Kasumi-1 (cell line): ENCODE measurements at regions not wholly inside any gene's neighbourhood (a gene's known extent, or its start where the extent isn't known, plus 50 kb on each side); places are given as distances from the start of the nearest gene placed in this dataset.

Experiments used
- DNase-seq, 2 experiments: peaks; one replicate each; lab custom pipeline; 2025; lab: John Stamatoyannopoulos, UW

- no peak for DNase-seq
These were observed 1143.6 kb upstream of the WWC1 start for GRCh38 chr5:167147879-167148278.

DNA sequence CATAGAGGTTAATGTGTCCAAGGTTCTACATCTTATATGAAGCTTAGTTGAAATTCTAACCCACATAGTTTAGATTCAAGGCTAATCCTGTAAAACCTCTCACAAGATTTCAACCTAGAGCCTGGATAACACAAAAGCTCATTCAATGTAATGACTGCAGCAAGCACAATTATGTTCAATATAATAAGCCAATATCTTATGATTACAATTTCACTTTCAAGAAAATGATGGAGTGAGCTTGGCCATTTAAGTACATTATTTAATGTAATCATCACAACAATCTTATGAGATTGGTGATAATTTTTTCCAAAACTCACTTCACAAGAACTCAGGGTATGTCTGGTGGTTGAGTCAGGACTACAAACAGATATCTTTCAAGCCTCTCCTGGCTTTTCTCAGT lies 1140.8 kb upstream of the WWC1 start:
- no peak for DNase-seq

GRCh38 chr5:167152561-167152960 lies 1138.9 kb upstream of the WWC1 start:
- no peak for DNase-seq

DNA sequence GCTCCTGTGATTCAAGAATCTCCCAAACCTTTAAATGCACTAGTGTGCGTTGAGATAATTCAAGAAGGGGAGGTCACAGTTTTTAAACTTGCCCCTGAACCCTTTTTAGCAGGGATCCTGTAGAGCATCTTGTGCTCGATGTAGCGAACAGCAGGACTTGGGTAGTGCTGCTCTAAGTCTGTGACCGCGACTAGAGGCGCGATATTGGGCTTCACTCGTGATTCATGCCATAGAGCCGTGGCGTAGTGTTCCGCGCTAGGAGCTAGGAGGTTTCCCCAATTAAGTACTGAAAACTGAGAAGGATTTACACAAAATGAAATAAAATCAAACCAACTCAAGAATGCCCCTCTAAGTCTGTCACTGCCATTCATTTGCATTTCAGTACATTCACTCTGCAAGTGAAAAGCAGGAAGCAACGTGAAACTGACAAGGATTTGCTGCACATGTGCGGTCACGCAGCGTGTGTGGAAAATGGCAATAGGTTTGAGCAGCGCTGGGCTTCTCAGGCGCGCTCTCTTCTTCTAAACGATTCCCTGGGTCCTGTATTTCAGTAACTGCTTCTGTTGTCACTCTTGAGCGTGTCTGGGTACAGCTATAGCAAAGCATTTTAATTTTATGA lies 1135.9 kb upstream of the WWC1 start:
- DNase-seq, result no peak

DNA sequence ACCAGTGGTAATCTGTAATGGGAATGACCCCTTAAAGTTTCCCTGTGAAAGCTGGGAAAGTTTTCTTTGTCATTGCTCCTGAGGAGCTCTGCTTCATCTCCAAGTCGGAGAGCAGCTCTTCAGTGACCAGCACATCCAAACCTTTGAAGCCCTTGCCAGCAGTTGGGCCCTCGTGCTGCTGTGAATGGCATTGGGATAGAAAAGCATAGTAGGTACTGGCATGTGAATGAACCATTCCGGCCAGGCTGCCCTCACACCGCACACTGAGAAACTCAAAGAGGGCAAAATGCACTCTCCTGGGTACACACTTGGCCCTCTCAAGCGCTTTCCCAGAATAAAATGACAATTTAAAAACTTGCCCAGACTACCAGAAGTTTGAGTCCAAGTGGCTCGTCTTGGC lies 1135.0 kb upstream of the WWC1 start:
- DNase-seq, result no peak

DNA sequence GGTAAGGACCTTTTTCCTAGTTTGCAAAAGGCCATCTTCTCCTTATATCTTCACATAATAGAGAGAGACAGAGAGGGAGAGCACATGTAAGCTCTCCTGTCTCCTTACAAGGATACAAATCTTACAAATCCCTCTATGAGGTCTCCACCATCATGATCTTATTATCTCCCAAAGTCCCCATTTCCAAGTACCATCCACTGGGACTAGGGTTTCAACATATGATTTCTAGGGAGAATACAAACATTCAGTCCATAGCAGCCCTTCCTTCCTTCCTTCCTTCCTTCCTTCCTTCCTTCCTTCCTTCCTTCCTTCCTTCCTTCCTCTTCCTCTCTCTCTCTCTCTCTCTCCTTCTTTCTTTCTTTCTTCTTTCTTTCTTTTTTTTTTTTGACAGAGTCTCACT lies 1132.9 kb upstream of the WWC1 start:
- DNase-seq, result no peak

GRCh38 chr5:167160388-167160787 lies 1131.1 kb upstream of the WWC1 start:
- no peak for DNase-seq

GRCh38 chr5:167166696-167167095 lies 1124.7 kb upstream of the WWC1 start:
- no peak for DNase-seq

- no peak for DNase-seq
These were observed 1124.2 kb upstream of the WWC1 start for GRCh38 chr5:167167191-167167795.

DNA sequence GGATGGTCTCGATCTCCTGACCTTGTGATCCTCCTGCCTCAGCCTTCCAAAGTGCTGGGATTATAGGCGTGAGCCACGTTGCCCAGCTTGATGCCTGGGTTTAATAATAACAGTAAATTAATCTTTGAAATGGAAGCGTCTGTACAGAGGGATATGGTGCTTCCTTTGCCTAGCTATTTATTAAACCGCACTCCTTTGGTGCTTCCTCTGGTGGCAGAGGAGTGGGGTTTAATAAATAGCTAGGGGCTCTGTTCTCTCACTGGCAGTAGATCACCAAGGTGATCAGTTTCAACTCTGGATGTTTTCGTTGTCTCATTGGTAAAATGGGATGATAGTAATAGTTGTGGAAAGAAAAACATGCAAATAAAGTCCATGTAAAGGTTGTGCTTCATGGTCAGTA lies 1122.5 kb upstream of the WWC1 start:
- no peak for DNase-seq

DNA sequence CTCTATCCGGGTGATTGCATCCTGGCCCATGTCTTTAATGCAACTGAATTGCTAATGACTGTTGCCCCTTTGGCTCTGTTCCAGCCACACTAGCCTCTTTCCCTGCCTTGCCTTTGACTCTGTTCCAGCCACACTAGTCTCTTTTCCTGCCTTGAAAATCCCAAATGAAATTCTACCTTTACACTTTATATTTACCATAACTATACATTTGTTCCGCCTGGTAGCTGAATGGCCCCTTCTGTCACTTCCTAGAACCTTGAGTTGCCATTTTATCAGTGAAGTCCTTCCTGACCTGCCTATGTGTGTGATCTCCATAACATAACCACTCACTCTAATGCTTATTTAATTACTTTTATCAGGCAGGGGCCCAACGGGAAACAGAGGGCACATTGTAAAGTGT lies 1120.4 kb upstream of the WWC1 start:
- DNase-seq, result no peak

- DNase-seq, result no peak
These were observed 1113.7 kb upstream of the WWC1 start for GRCh38 chr5:167177736-167178135.

DNA sequence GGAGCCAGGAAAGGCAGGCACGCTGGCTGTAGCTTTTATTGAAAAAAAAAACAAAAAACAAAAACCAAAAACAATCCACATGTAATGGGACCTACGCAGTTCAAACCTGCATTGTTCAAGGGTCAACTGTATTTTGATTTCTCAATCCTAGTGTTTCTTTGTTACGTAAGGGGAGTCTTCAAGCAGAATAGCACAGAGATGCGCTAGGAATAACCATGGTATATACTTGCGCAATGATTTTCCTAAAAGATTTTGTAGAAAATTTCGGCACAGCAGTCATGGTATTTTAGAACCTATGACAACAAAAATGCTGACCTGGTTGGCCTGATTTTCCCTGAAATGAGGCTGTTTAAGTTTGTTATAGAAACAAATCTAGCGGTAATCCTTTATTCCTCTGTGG lies 1110.5 kb upstream of the WWC1 start:
- no peak for DNase-seq

- DNase-seq, result no peak
These were observed 1085.6 kb upstream of the WWC1 start for GRCh38 chr5:167205881-167206280.

GRCh38 chr5:167207081-167207480 lies 1084.4 kb upstream of the WWC1 start:
- DNase-seq, result no peak

GRCh38 chr5:167208911-167209310 lies 1082.5 kb upstream of the WWC1 start:
- no peak for DNase-seq

- no peak for DNase-seq
These were observed 1074.2 kb upstream of the WWC1 start for GRCh38 chr5:167217097-167217743.

DNA sequence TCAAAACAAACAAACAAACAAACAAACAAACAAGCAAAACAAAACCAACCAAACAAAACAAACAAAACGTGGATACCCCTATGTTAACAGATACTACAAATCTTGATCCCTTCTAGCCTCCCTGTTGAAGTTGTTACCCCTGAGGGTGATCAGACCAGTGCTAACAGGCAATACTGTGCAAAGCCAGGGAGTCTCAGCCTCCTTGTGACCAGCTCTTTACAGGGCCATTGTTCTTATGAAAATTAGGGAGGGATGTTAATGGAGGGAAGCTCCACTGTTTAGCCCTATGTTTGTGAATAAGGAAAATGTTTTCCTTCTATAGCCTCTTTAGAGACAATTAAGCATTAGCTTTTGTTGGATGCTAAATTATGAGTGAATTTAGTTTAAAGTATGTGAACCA lies 1072.1 kb upstream of the WWC1 start:
- DNase-seq, result no peak

DNA sequence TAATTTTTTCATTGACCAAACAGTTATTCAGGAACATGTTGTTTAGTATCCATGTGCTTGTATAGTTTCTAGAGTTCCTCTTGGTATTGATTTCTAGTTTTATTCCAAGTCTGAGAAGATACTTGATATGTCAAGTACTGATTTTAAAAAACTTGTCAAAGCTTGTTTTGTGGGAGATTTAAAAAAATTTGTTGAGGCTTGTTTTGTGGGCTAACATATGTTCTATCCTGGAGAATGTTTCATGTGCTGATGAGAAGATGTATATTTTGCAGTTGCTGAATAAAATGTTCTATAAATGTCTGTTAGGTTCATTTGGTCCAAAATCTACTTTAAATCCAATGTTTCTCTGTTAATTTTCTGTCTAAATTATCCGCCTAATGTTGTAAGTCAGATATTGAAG lies 1065.1 kb upstream of the WWC1 start:
- no peak for DNase-seq

GRCh38 chr5:167228134-167228533 lies 1063.3 kb upstream of the WWC1 start:
- no peak for DNase-seq

DNA sequence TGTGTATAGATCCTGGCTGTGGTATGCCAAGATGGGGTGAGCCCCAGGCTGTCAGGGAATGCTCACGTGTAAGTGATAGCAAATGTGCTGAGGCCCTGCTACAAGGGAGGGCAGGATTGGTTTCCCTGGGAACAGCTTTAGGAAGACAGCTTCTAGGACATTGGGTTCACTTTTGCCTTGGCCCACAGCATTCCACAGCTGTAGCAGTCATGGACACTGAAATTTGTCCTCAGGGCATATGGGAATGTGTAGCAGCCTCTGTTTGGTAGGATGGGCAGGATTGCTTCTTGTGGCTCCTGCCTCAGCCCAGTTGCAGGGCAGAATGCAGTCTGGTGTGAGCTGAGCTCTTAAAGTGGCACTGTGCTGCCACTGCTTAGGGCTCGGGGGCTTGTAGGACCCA lies 1061.7 kb upstream of the WWC1 start:
- no peak for DNase-seq

DNA sequence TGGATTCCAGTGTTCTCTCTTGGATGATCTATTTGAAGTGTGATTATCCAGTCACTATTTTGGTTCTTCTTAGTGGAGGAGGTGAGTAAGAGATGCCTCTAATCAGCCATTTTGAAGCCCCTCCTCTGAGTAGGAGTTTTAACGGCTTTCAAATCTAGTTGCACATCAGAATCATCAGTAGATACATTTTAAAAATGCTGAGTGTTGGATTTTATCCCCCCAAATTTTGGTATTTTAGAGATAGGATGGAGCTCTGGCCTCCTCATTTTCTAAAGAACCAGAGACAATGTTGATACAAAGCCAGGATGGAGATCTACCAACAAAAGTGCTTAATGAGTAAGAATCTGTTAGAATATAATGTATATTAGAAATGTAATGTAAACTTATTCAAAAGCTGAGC lies 1061.0 kb upstream of the WWC1 start:
- DNase-seq, result no peak

DNA sequence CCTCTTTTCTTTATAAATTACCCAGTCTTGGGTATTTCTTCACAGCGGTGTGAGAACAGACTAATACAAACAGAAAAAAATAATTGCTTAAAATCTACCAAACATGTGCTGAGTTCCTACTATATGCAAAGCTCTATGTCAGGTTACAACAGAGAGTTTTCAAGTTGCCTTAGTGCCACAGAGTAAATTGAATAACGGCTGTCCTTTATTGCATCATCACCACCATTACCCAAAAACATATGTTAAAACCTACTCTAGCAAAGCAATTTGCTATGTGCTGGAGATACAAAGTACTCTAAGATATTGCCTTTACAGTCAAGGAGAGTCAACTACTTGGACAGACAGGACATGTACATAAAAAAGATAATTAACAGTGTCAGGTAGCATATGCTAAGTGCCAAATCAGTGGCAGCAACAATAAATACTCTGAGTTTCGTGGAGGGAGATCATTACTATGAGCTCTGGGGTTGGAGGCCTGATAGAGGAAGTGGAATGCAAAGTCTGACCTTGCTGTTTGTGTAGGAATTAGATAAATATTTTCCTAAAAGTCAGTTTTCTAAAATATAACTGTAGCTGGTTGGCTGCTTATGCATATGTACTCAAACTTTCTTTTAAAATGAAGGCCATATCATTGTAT lies 1058.7 kb upstream of the WWC1 start:
- DNase-seq, result no peak
